Stimulated activated naive CD8-positive, alpha-beta T cell treated with anti-CD3 and anti-CD28 coated beads, Interleukin-15, Interleukin-2, amounts not matched to agents 100 U/mL and 50 U/mL, for 24 hours (primary cell): ENCODE measurements at regions not wholly inside any gene's neighbourhood (a gene's known extent, or its start where the extent isn't known, plus 50 kb on each side); places are given as distances from the start of the nearest gene placed in this dataset.
"Not testable (repeated sequence)": the region's sequence is repeated elsewhere in the genome, so short reads cannot be mapped to it uniquely, and the experiment has no call there.

ENCODE experiments used
- ATAC-seq: fragments of 150-1000 bp; cut with Tn5 transposase; one replicate; pipeline ENCODE4 v1.10.0; 2021
- DNase-seq: peaks from one replicate; pipeline ENCODE4 v3.0.0; 2021

DNA sequence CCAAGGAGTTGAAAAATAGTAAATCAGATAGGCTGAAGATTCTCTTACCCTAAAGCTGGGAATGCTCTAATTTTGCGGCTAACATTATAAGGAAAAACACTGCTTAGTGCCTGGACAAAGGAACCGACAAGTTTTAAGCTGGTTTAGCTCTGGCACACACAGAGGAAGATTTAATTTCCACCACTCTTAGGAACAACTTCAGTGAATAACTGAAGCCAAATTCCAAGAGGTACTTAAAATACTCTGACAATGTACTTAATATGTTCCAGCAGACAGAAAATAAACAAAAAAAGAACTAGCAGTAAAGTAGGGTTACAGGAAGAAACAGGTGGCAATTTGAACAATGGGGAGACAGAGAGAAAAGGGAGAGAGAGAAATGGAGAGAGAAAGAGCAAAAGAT, 340.8 kb upstream of the NDST4 start:
- no peak for ATAC-seq
- no peak for DNase-seq

- no peak for DNase-seq
- ATAC-seq = no peak
Observed at GRCh38 chr4:115453416-115453815, 340.0 kb upstream of the NDST4 start.

DNA sequence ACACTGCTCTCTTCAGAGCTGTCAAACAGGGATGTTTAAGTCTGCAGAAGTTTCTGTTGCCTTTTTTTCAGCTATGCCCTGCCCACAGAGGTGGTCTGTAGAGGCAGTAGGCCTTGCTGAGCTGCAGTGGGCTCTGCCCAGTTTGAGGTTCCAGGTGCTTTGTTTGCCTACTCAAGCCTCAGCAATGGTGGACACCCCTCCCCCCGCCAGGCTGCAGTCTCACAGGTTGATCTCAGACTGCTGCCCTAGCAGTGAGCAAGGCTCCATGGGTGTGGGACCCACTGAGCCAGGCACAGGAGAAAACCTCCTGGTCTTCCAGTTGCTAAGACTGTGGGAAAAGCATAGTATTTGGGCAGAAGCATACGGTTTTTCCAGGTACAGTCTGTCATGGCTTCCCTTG, 338.8 kb upstream of the NDST4 start:
- not testable (repeated sequence) for DNase-seq, ATAC-seq

GRCh38 chr4:115437739-115438138, 324.3 kb upstream of the NDST4 start:
- no peak for ATAC-seq
- DNase-seq = no peak

DNA sequence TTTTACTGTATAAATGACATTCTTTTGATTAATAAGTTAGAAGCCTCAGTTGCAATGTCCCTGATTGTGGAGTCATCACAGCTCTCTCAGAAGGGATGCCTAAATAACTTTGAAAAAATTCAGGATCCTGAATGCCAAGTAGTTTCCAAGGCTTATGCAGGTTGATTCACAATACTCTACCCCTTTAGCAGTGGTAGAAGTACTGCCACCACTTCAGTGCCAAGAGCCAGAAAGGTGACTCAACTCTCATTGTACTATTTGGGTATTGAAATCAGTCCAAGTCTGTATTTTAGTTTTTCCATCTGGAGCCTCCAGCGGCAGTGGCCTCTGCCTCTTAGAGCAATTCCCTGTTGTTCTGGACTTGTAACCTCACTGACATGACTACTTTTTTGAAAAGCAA, 320.1 kb upstream of the NDST4 start:
- no peak for DNase-seq
- ATAC-seq = no peak

DNA sequence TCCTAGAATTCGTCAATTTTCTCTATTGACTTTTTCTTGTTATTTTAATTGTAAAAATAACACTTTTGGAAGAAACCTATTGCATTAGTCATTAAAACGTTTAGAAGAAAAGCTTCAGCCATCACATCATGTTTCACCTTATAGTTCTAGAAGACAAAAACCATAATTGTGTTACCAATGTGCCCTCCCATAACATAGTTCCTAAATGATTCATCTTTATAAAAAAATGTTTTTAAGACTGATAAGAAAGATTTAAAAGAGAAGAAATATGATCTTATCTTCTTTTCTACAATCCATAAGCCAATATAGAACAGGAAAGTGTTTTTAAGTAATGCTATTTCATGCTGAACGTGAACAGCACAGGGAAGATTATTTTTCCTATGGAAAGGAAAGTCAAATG, 316.6 kb upstream of the NDST4 start:
- ATAC-seq (no peak), DNase-seq (no peak)

GRCh38 chr4:115428455-115428854, 315.0 kb upstream of the NDST4 start:
- DNase-seq = no peak
- ATAC-seq = no peak

DNA sequence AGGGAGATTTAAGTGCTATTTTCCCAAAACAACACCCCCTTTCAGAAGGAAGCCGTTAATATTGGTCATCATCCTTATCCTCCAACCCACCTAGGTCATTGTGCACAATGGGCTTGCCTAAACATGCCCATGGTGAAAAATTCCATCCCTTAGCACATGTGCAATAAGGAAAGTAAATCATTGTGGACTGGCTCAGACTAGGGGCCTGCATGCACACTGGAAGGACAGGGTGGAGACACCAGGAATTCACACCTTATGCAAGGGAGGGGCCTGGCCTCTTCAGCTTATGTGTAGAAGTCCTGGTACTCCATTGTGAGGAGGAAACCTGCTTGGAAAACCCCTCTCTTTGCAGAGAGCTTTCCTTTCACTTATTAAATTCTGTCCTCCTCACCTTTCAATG, 311.4 kb upstream of the NDST4 start:
- ATAC-seq = no peak
- DNase-seq = no peak

GRCh38 chr4:115418635-115419396, 305.4 kb upstream of the NDST4 start:
- no peak for DNase-seq
- ATAC-seq = no peak

DNA sequence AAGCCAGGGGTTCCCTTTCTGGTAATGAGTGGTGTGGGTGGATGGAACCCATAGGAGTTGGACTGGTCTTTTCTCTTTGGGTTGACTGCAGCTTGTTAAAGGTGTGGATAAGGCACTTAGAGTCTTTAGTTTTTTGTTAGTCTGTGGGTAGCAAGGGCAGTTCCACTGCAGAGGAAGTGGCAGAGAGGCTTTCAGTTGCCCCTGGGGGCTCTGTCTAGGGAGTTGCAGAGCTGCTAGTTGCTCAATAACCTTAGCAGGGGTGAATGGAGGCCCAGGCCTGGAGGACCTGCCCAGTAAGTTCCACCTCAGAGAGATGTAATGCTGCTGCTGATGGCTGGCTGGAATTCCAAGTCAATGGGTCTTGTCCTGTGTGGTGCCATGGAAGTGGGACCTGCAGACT, 282.6 kb upstream of the NDST4 start:
- DNase-seq (no peak), ATAC-seq (no peak)

GRCh38 chr4:115376866-115377265, 263.4 kb upstream of the NDST4 start:
- DNase-seq (no peak), ATAC-seq (no peak)

DNA sequence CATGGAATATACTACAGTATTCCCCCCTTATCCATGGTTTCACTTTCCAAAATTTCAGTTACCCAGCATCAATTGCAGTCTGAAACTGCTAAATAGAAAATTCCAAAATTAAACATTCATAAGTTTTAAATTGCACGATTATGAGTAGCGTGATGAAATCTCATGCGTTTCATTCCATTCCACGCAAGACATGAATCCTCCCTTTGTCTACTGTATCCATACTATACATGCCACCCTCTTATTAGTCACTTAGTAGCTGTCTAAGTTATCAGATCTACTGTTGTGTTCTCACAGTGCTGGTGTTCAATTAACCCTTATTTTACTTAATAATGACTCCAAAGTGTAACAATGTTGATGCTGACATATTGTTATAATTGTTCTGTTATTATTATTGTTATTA, 261.2 kb upstream of the NDST4 start:
- no peak for ATAC-seq
- DNase-seq = no peak

- DNase-seq = no peak
- no peak for ATAC-seq
Observed at GRCh38 chr4:115370490-115370889, 257.1 kb upstream of the NDST4 start.

GRCh38 chr4:115370012-115370411, 256.6 kb upstream of the NDST4 start:
- DNase-seq (no peak), ATAC-seq (no peak)

DNA sequence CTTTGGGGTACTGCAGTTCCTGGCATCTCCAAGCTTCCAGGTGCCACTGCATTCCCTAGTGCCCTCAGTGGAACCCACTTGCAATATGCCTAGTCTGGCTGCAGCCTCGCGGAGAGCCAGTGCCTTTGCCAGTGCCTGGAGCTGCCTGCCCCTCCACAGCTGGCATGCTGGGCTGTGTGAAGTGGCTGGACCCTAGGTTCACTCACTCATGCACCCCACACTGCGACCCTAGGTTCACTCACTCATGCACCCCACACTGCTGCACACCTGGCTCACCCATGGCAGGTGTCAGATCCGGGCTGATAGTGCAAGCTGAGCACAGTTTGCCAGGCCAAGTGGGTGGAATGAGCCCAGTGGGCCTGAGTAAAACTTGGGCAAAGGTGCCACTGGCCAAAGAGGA, 253.0 kb upstream of the NDST4 start:
- DNase-seq (no peak), ATAC-seq (no peak)

DNA sequence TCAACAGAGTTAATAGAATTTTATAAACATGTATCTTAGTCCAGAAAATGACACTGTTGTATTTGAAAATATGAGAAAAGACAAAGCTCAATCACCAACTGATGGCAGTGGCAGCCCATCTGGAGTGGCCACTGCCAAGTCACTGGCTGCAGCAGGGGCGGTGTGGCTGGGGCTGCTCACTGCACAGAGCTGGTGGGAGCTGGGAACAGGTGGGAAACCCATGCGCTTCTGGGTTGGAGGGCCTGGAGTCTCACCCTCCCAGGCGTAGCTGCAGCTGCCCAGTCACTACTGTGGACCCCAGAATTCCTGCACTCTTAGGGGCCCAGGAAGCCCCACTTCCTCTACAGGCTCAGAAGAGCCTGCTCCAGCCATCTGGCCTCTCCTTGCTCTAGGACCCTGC, 251.8 kb upstream of the NDST4 start:
- DNase-seq = no peak
- ATAC-seq = no peak

- no peak for DNase-seq
- no peak for ATAC-seq
Observed at GRCh38 chr4:115361781-115362180, 248.4 kb upstream of the NDST4 start.

GRCh38 chr4:115360431-115360830, 247.0 kb upstream of the NDST4 start:
- DNase-seq (no peak), ATAC-seq (no peak)

- ATAC-seq = no peak
- DNase-seq = no peak
Observed at GRCh38 chr4:115357776-115358175, 244.4 kb upstream of the NDST4 start.

DNA sequence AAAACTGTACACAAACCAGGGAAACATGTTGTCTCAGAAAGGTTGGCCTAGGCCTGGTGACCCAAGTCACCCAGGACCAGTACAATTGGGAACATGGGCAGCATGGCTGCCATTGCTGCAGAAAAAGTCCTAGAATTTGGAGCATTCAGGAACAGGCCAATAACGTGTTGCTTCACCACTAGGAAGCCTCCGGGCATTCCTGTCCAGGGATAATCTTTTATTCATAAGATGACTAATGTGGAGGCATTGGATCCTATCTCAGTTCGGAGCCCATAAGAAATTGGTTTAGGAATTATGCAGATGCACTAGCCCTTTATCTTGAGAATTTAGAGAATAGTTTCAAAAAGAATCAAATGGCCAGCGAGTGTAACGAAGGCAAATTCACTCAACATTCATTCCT, 242.8 kb upstream of the NDST4 start:
- no peak for ATAC-seq
- DNase-seq = no peak

- no peak for ATAC-seq
- DNase-seq = no peak
Observed at GRCh38 chr4:115355329-115355728, 241.9 kb upstream of the NDST4 start.

DNA sequence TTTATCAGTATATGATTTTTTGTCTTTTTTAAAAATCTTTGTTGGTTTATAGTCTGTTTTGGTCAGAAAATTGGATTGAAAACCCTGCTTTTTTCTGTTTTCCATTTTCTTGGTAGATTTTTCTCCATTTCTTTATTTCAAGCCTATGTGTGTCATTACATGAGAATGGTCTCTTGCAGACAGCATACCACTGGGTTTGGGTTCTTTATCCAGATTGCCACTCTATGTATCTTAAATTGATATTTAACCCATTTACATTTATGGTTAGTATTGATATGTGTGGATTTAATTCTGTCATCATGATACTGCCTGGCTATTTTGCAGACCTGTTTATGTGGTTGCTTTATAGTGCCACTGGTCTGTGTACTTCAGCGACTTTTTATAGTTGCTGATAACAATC, 239.9 kb upstream of the NDST4 start:
- ATAC-seq (no peak), DNase-seq (no peak)

- DNase-seq (no peak), ATAC-seq (no peak)
Observed at GRCh38 chr4:115343171-115343570, 229.8 kb upstream of the NDST4 start.

DNA sequence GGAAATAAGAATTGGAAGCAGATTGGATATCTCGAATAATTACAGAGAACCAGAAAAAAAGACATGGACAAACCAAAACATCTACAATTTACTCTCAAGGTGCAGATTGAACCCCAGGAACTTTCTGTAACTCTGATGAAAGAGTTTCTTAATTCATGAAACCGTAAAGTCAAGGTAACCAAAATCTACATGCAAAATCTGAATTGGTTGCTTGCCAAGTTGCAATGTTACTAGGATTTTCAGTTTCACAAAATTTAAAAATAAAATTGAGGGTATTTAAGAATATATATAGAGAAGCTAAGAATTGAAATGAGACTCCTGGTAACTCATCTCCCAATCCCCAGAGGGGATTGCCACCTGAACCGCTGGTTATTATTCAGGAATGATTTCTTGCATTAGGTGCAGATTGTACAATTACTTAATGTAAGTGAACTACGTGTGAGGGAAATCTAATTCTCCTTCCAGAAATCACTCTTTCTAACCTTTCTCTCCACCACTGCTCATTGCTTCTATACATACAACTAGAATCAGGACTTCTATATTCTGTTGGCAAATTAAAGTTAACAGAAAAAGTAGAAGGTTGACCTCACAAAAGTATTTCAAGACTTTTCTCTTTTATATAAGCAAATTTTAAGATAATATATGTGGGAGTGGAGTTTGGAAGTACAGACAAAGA, 221.5 kb upstream of the NDST4 start:
- ATAC-seq = no peak
- DNase-seq = no peak
